ENCODE measurements at regions not wholly inside any gene's neighbourhood (a gene's known extent, or its start where the extent isn't known, plus 50 kb on each side); places are given as distances from the start of the nearest gene placed in this dataset.

DNA sequence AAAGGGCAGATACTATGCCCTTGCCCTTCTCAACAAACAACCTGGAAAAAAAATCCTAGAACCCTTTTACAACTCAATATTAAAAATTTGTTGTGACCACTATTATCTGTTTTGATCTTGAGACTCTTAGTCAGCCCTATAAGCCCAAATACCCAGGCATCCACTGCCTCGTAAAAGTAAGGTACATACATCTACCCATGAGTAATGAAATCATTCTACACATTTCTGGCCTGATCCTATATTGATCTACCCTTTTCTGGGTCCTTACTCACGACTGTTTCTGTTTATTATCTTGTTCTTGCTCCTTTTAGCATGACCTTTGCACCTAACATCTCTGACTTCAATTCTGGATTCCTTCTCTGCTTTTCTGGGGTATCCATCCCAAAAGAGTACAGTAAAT is 56.8 kb downstream of the SCG2 start:
- no peak for ATAC-seq (ENCODE audit: insufficient number of reproducible peaks, low FRiP score, low read depth)
- H3K4me1 ChIP-seq (ENCODE audit: control insufficient read depth in 1 of 2, low read depth in 2 of 2) = no peaks in the 10 kb centered on the region
- no peak for DNase-seq (ENCODE audit: low spot score)

DNA sequence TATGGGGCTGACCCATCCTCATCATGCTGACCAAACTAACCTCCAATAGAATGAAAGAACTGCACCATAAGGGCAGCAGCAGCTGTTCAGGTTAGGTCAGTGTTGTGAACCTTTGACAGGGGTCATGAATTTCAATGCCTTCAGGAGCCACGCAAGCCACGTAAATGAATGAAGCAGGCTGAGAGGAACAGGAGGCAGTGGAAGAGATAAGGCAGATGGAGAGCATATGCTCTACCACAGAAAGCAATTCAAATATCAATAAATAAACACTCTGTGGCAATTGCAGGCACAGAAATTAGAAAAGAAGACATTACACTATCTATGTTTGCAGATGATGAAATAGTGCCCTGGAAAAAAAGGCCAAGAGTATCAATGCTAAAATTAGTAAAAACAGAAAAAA is 56.3 kb downstream of the SCG2 start:
- no peak for DNase-seq (ENCODE audit: low spot score)
- no peaks in the 10 kb centered on the region for H3K9me3 ChIP-seq
- TF ChIP-seq, protein P1, sequence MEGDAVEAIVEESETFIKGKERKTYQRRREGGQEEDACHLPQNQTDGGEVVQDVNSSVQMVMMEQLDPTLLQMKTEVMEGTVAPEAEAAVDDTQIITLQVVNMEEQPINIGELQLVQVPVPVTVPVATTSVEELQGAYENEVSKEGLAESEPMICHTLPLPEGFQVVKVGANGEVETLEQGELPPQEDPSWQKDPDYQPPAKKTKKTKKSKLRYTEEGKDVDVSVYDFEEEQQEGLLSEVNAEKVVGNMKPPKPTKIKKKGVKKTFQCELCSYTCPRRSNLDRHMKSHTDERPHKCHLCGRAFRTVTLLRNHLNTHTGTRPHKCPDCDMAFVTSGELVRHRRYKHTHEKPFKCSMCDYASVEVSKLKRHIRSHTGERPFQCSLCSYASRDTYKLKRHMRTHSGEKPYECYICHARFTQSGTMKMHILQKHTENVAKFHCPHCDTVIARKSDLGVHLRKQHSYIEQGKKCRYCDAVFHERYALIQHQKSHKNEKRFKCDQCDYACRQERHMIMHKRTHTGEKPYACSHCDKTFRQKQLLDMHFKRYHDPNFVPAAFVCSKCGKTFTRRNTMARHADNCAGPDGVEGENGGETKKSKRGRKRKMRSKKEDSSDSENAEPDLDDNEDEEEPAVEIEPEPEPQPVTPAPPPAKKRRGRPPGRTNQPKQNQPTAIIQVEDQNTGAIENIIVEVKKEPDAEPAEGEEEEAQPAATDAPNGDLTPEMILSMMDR (IDR thresholded peaks at IDR 0.05) = no peak
- no peak overlapping the region for H3K27ac ChIP-seq
- no peaks in the 10 kb centered on the region for H3K36me3 ChIP-seq
- H3K4me1 ChIP-seq (ENCODE audit: control insufficient read depth in 1 of 2, low read depth in 2 of 2) = no peaks in the 10 kb centered on the region
- H3K27me3 ChIP-seq (replicated peaks; ENCODE audit: insufficient read depth) = no peaks in the 10 kb centered on the region
- no peak overlapping the region for H3K4me3 ChIP-seq
- ATAC-seq (ENCODE audit: insufficient number of reproducible peaks, low FRiP score, low read depth) = no peak

More for the DNA sequence above, 56.8 kb downstream of the SCG2 start:
- Histone ChIP-seq H3K27ac (no peak overlapping the region), H3K27me3 (replicated peaks; ENCODE audit: insufficient read depth) (no peaks in the 10 kb centered on the region), H3K36me3 (no peaks in the 10 kb centered on the region), H3K9me3 (no peaks in the 10 kb centered on the region), H3K4me3 (no peak overlapping the region)
- TF ChIP-seq, protein P1 (IDR thresholded peaks at IDR 0.05) = no peak

Measured in thoracic aorta (tissue), 2 donors.